ENCODE measurements at regions not wholly inside any gene's neighbourhood (a gene's known extent, or its start where the extent isn't known, plus 50 kb on each side); places are given as distances from the start of the nearest gene placed in this dataset.

GRCh38 chr1:203569490-203570318 is 56.9 kb upstream of the ATP2B4 start:
- TF ChIP-seq CTCF (IDR thresholded peaks at IDR 0.05; ENCODE audit: low read depth, low read length) (no peak), EZH2phosphoT487 (IDR thresholded peaks at IDR 0.05; ENCODE audit: low read depth) (no peak)

Measured in OCI-LY3 (cell line).